ENCODE measurements at regions not wholly inside any gene's neighbourhood (a gene's known extent, or its start where the extent isn't known, plus 50 kb on each side); places are given as distances from the start of the nearest gene placed in this dataset.
"Not testable (repeated sequence)": the region's sequence is repeated elsewhere in the genome, so short reads cannot be mapped to it uniquely, and the experiment has no call there.

DNA sequence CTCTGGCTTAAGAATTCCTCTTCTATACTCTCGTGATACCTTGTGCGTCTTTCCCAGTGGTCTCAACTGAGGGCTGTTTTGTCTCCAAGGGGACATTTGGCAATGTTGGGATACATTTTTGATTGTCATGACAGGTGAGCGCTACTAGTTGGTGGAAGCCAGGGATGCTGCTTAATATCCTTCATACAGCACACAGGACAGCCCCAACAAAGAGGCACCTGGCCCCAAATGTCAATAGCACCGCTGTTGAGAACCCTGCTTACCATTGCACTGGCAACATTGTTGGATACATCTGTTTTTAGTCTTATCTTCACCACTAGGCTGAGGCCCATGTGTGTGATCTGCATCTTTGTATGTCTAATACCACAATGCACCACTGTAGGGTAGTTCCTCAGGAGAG is 114.1 kb downstream of the C9orf152 start:
- Histone ChIP-seq H3K4me2 (ENCODE audit: low read length) (no peak overlapping the region), H2AFZ (ENCODE audit: low read length) (no peak overlapping the region), H3K36me3 (ENCODE audit: insufficient read depth, low read length) (peaks cover 28% of the 10 kb centered on the region; the same call in 1 of the 2 replicates), H4K20me1 (ENCODE audit: insufficient read depth, low read length) (no peaks in the 10 kb centered on the region), H3K27me3 (ENCODE audit: insufficient read depth, low read length) (no peaks in the 10 kb centered on the region), H3K9me2 (ENCODE audit: low read depth, low read length) (no peaks in the 10 kb centered on the region), H3K9me3 (ENCODE audit: low read length) (no peaks in the 10 kb centered on the region), H3K27ac (ENCODE audit: low read depth, low read length, poor library complexity, severe bottlenecking) (peak overlapping the region; percentile 33), H3K79me2 (ENCODE audit: insufficient read depth, low read length) (peaks cover 82% of the 10 kb centered on the region), H3K4me3 (ENCODE audit: low read depth, low read length, poor library complexity, severe bottlenecking) (no peak overlapping the region), H3K4me1 (ENCODE audit: insufficient read depth, low read length, severe bottlenecking) (peaks cover 46% of the 10 kb centered on the region), H3F3A (ENCODE audit: insufficient read depth, low read length) (0 out of 2 replicates have a peak, but pooled peaks cover 2% of the 10 kb centered on the region), H3K9ac (ENCODE audit: low read length) (no peak overlapping the region)
- TF ChIP-seq, protein P1, sequence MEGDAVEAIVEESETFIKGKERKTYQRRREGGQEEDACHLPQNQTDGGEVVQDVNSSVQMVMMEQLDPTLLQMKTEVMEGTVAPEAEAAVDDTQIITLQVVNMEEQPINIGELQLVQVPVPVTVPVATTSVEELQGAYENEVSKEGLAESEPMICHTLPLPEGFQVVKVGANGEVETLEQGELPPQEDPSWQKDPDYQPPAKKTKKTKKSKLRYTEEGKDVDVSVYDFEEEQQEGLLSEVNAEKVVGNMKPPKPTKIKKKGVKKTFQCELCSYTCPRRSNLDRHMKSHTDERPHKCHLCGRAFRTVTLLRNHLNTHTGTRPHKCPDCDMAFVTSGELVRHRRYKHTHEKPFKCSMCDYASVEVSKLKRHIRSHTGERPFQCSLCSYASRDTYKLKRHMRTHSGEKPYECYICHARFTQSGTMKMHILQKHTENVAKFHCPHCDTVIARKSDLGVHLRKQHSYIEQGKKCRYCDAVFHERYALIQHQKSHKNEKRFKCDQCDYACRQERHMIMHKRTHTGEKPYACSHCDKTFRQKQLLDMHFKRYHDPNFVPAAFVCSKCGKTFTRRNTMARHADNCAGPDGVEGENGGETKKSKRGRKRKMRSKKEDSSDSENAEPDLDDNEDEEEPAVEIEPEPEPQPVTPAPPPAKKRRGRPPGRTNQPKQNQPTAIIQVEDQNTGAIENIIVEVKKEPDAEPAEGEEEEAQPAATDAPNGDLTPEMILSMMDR (IDR thresholded peaks at IDR 0.05; ENCODE audit: low read length): no peak
- TF ChIP-seq EZH2 (IDR thresholded peaks at IDR 0.05; ENCODE audit: borderline replicate concordance, low read length): no peak

DNA sequence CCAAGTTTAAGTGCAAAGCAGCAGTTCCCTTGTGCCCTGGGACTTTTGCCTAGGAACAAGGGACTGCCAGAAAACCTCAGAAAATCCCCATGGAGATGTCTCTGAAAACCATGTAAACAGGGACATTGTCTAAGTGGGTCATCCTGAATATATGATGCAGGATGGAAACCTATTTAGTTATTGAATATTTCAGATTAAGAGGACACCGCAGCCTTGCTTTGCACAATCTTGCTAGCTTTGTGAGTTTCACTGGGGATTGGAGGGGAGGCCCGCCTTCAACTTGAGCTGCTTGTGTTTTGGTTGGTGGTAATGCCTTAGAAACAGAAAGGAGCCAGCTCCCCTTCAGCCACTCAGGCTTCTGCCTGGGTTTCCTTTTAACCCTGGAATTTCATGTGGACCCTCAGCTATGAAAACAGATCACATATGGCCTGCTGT is 112.8 kb downstream of the C9orf152 start:
- Histone ChIP-seq H3F3A (ENCODE audit: insufficient read depth, low read length) (0 out of 2 replicates have a peak, but pooled peaks cover 2% of the 10 kb centered on the region), H3K9me3 (ENCODE audit: low read length) (no peaks in the 10 kb centered on the region), H3K4me3 (ENCODE audit: low read depth, low read length, poor library complexity, severe bottlenecking) (no peak overlapping the region), H3K9ac (ENCODE audit: low read length) (no peak overlapping the region), H2AFZ (ENCODE audit: low read length) (no peak overlapping the region), H3K9me2 (ENCODE audit: low read depth, low read length) (no peaks in the 10 kb centered on the region), H3K4me2 (ENCODE audit: low read length) (no peak overlapping the region), H3K4me1 (ENCODE audit: insufficient read depth, low read length, severe bottlenecking) (peaks cover 46% of the 10 kb centered on the region), H3K27ac (ENCODE audit: low read depth, low read length, poor library complexity, severe bottlenecking) (peak overlapping the region; percentile 18), H4K20me1 (ENCODE audit: insufficient read depth, low read length) (no peaks in the 10 kb centered on the region), H3K27me3 (ENCODE audit: insufficient read depth, low read length) (no peaks in the 10 kb centered on the region), H3K36me3 (ENCODE audit: insufficient read depth, low read length) (peaks cover 34% of the 10 kb centered on the region; the same call in 1 of the 2 replicates), H3K79me2 (ENCODE audit: insufficient read depth, low read length) (peaks cover 78% of the 10 kb centered on the region)
- no peak for TF ChIP-seq EZH2 (IDR thresholded peaks at IDR 0.05; ENCODE audit: borderline replicate concordance, low read length)
- TF ChIP-seq, protein P1 (IDR thresholded peaks at IDR 0.05; ENCODE audit: low read length): no peak

DNA sequence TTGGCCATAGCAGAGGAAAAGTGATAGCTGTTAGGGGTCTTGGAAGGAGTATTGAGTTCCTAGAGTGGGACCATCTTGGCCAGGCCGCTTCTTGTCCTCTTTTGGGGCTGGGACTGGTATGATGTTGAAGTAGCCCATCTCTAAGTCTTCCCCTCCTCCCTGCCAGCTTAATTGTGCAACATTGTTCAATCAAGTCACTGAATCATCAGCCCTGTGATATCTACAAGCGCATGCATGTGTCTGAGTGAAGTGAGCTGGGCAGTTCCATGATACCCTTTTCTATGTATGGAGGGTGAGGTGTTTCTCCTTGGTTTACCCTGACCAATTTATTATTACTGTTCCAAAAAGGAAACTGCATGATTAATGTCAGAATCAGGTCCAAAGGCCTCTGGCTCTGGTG is 112.2 kb downstream of the C9orf152 start:
- no peak overlapping the region for H3K4me3 ChIP-seq (ENCODE audit: low read depth, low read length, poor library complexity, severe bottlenecking)
- no peak overlapping the region for H3K9ac ChIP-seq (ENCODE audit: low read length)
- H3K36me3 ChIP-seq (ENCODE audit: insufficient read depth, low read length): peaks cover 35% of the 10 kb centered on the region; the same call in 1 of the 2 replicates
- no peak overlapping the region for H3K4me2 ChIP-seq (ENCODE audit: low read length)
- H3K27ac ChIP-seq (ENCODE audit: low read depth, low read length, poor library complexity, severe bottlenecking): no peak overlapping the region
- H3K9me2 ChIP-seq (ENCODE audit: low read depth, low read length): no peaks in the 10 kb centered on the region
- H2AFZ ChIP-seq (ENCODE audit: low read length): no peak overlapping the region
- H4K20me1 ChIP-seq (ENCODE audit: insufficient read depth, low read length): no peaks in the 10 kb centered on the region
- TF ChIP-seq, protein P1 (IDR thresholded peaks at IDR 0.05; ENCODE audit: low read length): no peak
- no peak for TF ChIP-seq EZH2 (IDR thresholded peaks at IDR 0.05; ENCODE audit: borderline replicate concordance, low read length)
- peaks cover 46% of the 10 kb centered on the region for H3K4me1 ChIP-seq (ENCODE audit: insufficient read depth, low read length, severe bottlenecking)
- peaks cover 77% of the 10 kb centered on the region for H3K79me2 ChIP-seq (ENCODE audit: insufficient read depth, low read length)
- H3F3A ChIP-seq (ENCODE audit: insufficient read depth, low read length): 0 out of 2 replicates have a peak, but pooled peaks cover 2% of the 10 kb centered on the region
- H3K27me3 ChIP-seq (ENCODE audit: insufficient read depth, low read length): no peaks in the 10 kb centered on the region
- no peaks in the 10 kb centered on the region for H3K9me3 ChIP-seq (ENCODE audit: low read length)

DNA sequence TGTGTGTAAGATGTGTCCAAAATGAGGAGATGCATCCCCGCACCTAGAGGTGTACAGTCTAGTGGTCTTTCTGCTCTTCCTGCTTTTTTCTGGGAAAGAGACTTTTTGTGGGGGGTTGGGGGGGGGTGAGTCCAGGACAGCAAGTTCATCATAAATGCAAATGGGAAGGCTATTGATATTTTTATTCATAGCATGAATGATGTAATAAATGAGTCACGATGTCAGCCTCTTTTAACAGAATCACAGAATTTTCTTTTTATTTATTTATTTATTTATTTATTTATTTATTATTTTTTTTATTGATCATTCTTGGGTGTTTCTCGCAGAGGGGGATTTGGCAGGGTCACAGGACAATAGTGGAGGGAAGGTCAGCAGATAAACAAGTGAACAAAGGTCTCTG is 111.3 kb downstream of the C9orf152 start:
- not testable (repeated sequence) for H3K9me2 ChIP-seq (ENCODE audit: low read depth, low read length); H3K27ac ChIP-seq (ENCODE audit: low read depth, low read length, poor library complexity, severe bottlenecking); H2AFZ ChIP-seq (ENCODE audit: low read length); H3F3A ChIP-seq (ENCODE audit: insufficient read depth, low read length); H3K4me2 ChIP-seq (ENCODE audit: low read length); H4K20me1 ChIP-seq (ENCODE audit: insufficient read depth, low read length); H3K9me3 ChIP-seq (ENCODE audit: low read length); H3K9ac ChIP-seq (ENCODE audit: low read length); H3K27me3 ChIP-seq (ENCODE audit: insufficient read depth, low read length); H3K4me3 ChIP-seq (ENCODE audit: low read depth, low read length, poor library complexity, severe bottlenecking)
- Histone ChIP-seq H3K4me1 (ENCODE audit: insufficient read depth, low read length, severe bottlenecking) (peaks cover 50% of the 10 kb centered on the region), H3K36me3 (ENCODE audit: insufficient read depth, low read length) (peaks cover 36% of the 10 kb centered on the region; the same call in 1 of the 2 replicates), H3K79me2 (ENCODE audit: insufficient read depth, low read length) (peaks cover 76% of the 10 kb centered on the region)
